ENCODE measurements at regions not wholly inside any gene's neighbourhood (a gene's known extent, or its start where the extent isn't known, plus 50 kb on each side); places are given as distances from the start of the nearest gene placed in this dataset.

GRCh38 chr13:40875583-40875982 is 86.2 kb downstream of the SLC25A15 start:
- DNase-seq (ENCODE audit: low read depth in 2 of 2) = no peak
- no peak overlapping the region for H3K4me2 ChIP-seq (ENCODE audit: extremely low read depth, insufficient read depth, low read length)
- TF ChIP-seq CTCF (conservative IDR thresholded peaks at IDR 0.05 in 1 of 2, IDR thresholded peaks at IDR 0.05 in 1 of 2; ENCODE audit: low read depth in 1 of 2, low read length in 2 of 2) = no peak
- no peak for TF ChIP-seq EZH2 (IDR thresholded peaks at IDR 0.05; ENCODE audit: low read length, missing control alignments)
- no peaks in the 10 kb centered on the region for H3K27me3 ChIP-seq (ENCODE audit: control insufficient read depth, insufficient read depth, low read length)
- H3K9ac ChIP-seq (ENCODE audit: insufficient read depth, low read length) = no peak overlapping the region
- no peaks in the 10 kb centered on the region for H3K9me3 ChIP-seq (ENCODE audit: control insufficient read depth, insufficient read depth, low read depth, low read length)
- H3K27ac ChIP-seq (ENCODE audit: insufficient read depth, low read length) = no peak overlapping the region
- no peaks in the 10 kb centered on the region for H3K4me1 ChIP-seq (ENCODE audit: control insufficient read depth, extremely low read depth, insufficient read depth, low read length)
- peaks cover 2% of the 10 kb centered on the region for H3K36me3 ChIP-seq (ENCODE audit: control insufficient read depth, insufficient read depth, low read length)
- H3K4me3 ChIP-seq (replicated peaks in 1 of 4; ENCODE audit: control extremely low read depth in 1 of 4, insufficient read depth in 1 of 4, low read depth in 3 of 4, low read length in 4 of 4) = no peak overlapping the region
- no peak overlapping the region for H2AFZ ChIP-seq (ENCODE audit: low read length)
- no peaks in the 10 kb centered on the region for H3K79me2 ChIP-seq (ENCODE audit: control insufficient read depth, insufficient read depth, low read length)
- H4K20me1 ChIP-seq (ENCODE audit: control insufficient read depth, extremely low read depth, insufficient read depth, low read length) = no peaks in the 10 kb centered on the region

GRCh38 chr13:40876020-40876738 is 86.8 kb downstream of the SLC25A15 start:
- no peak overlapping the region for H3K4me3 ChIP-seq (replicated peaks in 1 of 4; ENCODE audit: control extremely low read depth in 1 of 4, insufficient read depth in 1 of 4, low read depth in 3 of 4, low read length in 4 of 4)
- H3K4me1 ChIP-seq (ENCODE audit: control insufficient read depth, extremely low read depth, insufficient read depth, low read length) = no peaks in the 10 kb centered on the region
- TF ChIP-seq CTCF (conservative IDR thresholded peaks at IDR 0.05 in 1 of 2, IDR thresholded peaks at IDR 0.05 in 1 of 2; ENCODE audit: low read depth in 1 of 2, low read length in 2 of 2) (no peak), EZH2 (IDR thresholded peaks at IDR 0.05; ENCODE audit: low read length, missing control alignments) (no peak)
- H3K27ac ChIP-seq (ENCODE audit: insufficient read depth, low read length) = no peak overlapping the region
- no peak overlapping the region for H3K4me2 ChIP-seq (ENCODE audit: extremely low read depth, insufficient read depth, low read length)
- no peaks in the 10 kb centered on the region for H3K9me3 ChIP-seq (ENCODE audit: control insufficient read depth, insufficient read depth, low read depth, low read length)
- no peaks in the 10 kb centered on the region for H3K27me3 ChIP-seq (ENCODE audit: control insufficient read depth, insufficient read depth, low read length)
- no peak overlapping the region for H2AFZ ChIP-seq (ENCODE audit: low read length)
- no peak overlapping the region for H3K9ac ChIP-seq (ENCODE audit: insufficient read depth, low read length)
- H3K36me3 ChIP-seq (ENCODE audit: control insufficient read depth, insufficient read depth, low read length) = peaks cover 2% of the 10 kb centered on the region
- no peaks in the 10 kb centered on the region for H4K20me1 ChIP-seq (ENCODE audit: control insufficient read depth, extremely low read depth, insufficient read depth, low read length)
- DNase-seq (ENCODE audit: low read depth in 2 of 2) = no peak
- H3K79me2 ChIP-seq (ENCODE audit: control insufficient read depth, insufficient read depth, low read length) = no peaks in the 10 kb centered on the region

GRCh38 chr13:40878321-40878720 is 88.9 kb downstream of the SLC25A15 start:
- DNase-seq (ENCODE audit: low read depth in 2 of 2) = peak in 1 of 2 donors; percentile 43
- no peak overlapping the region for H3K27ac ChIP-seq (ENCODE audit: insufficient read depth, low read length)
- H3K9ac ChIP-seq (ENCODE audit: insufficient read depth, low read length) = no peak overlapping the region
- H3K4me1 ChIP-seq (ENCODE audit: control insufficient read depth, extremely low read depth, insufficient read depth, low read length) = no peaks in the 10 kb centered on the region
- no peaks in the 10 kb centered on the region for H3K27me3 ChIP-seq (ENCODE audit: control insufficient read depth, insufficient read depth, low read length)
- no peaks in the 10 kb centered on the region for H3K79me2 ChIP-seq (ENCODE audit: control insufficient read depth, insufficient read depth, low read length)
- no peaks in the 10 kb centered on the region for H3K9me3 ChIP-seq (ENCODE audit: control insufficient read depth, insufficient read depth, low read depth, low read length)
- no peak for TF ChIP-seq CTCF (conservative IDR thresholded peaks at IDR 0.05 in 1 of 2, IDR thresholded peaks at IDR 0.05 in 1 of 2; ENCODE audit: low read depth in 1 of 2, low read length in 2 of 2)
- TF ChIP-seq EZH2 (IDR thresholded peaks at IDR 0.05; ENCODE audit: low read length, missing control alignments) = no peak
- no peak overlapping the region for H3K4me3 ChIP-seq (replicated peaks in 1 of 4; ENCODE audit: control extremely low read depth in 1 of 4, insufficient read depth in 1 of 4, low read depth in 3 of 4, low read length in 4 of 4)
- H3K4me2 ChIP-seq (ENCODE audit: extremely low read depth, insufficient read depth, low read length) = no peak overlapping the region
- H3K36me3 ChIP-seq (ENCODE audit: control insufficient read depth, insufficient read depth, low read length) = peaks cover 2% of the 10 kb centered on the region
- no peak overlapping the region for H2AFZ ChIP-seq (ENCODE audit: low read length)
- no peaks in the 10 kb centered on the region for H4K20me1 ChIP-seq (ENCODE audit: control insufficient read depth, extremely low read depth, insufficient read depth, low read length)
